ENCODE measurements at regions not wholly inside any gene's neighbourhood (a gene's known extent, or its start where the extent isn't known, plus 50 kb on each side); places are given as distances from the start of the nearest gene placed in this dataset.

DNA sequence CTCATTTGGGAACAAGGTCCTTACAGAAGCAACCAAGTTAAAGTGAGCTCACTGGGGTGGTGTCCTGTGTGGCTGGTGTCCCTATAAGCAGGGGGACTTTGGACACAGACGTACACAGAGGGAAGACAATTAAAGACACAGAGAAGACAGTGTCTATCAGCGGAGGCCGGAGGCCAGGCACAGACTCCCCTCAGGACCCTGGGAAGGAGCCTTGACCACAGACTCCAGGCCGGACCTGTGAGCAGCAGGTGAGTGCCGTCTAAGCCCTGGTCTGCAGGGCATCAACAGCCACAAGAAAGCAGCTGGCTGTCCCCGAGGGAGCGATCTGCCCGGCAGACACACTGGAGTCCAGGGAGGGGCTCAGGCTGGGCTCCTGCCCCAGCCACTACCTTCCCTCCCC lies 219.1 kb upstream of the C14orf180 start:
- Mint-ChIP-seq H3K27ac (no peak overlapping the region), H3K9me3 (ENCODE audit: insufficient read depth) (no peaks in the 10 kb centered on the region), H3K4me1 (no peaks in the 10 kb centered on the region), H3K27me3 (peaks cover 3% of the 10 kb centered on the region), H3K4me3 (no peak overlapping the region)
- ATAC-seq (ENCODE audit: low read depth) (no peak), DNase-seq (no peak)
- Histone ChIP-seq H3K27me3 (replicated peaks in 1 of 4; ENCODE audit: control extremely low read depth in 1 of 4, control insufficient read depth in 3 of 4, insufficient read depth in 4 of 4, low read length in 3 of 4) (no peaks in the 10 kb centered on the region), H3K9ac (ENCODE audit: low read length) (no peak overlapping the region), H3K27ac (ENCODE audit: low read length in 2 of 2) (no peak overlapping the region), H3K36me3 (replicated peaks in 1 of 2; ENCODE audit: control extremely low read depth in 1 of 2, control insufficient read depth in 1 of 2, extremely low read depth in 1 of 2, insufficient read depth in 2 of 2, low read length in 1 of 2) (no peaks in the 10 kb centered on the region), H3K9me3 (ENCODE audit: control extremely low read depth in 1 of 3, control insufficient read depth in 2 of 3, insufficient read depth in 1 of 3, low read length in 2 of 3) (peaks cover 0 to 13% (median 0%) of the 10 kb centered on the region in 3 donors), H3K4me2 (replicated peaks; ENCODE audit: low read depth, low read length, poor library complexity, severe bottlenecking) (no peak overlapping the region), H4K20me1 (ENCODE audit: control insufficient read depth, insufficient read depth, low read length, poor library complexity, severe bottlenecking) (no peaks in the 10 kb centered on the region), H3K4me1 (ENCODE audit: control insufficient read depth in 2 of 2, insufficient read depth in 2 of 2, low read length in 2 of 2) (no peaks in the 10 kb centered on the region), H3K4me3 (ENCODE audit: control extremely low read depth in 1 of 5, extremely low read depth in 1 of 5, insufficient read depth in 1 of 5, low read depth in 2 of 5, low read length in 4 of 5) (no peak overlapping the region), H3K79me2 (ENCODE audit: control insufficient read depth, insufficient read depth, low read length) (no peaks in the 10 kb centered on the region), H2AFZ (ENCODE audit: insufficient read depth, low read depth, low read length, poor library complexity, severe bottlenecking) (no peak overlapping the region)
- POLR2A ChIA-PET: no interaction called here
- 74% methylated on average over 8 of the region's 8 CpGs for WGBS (ENCODE audit: insufficient coverage)
- no peak for TF ChIP-seq EZH2 (IDR thresholded peaks at IDR 0.05; ENCODE audit: borderline replicate concordance, insufficient read depth, low read depth, low read length, poor library complexity, severe bottlenecking)
- TF ChIP-seq, protein P1, sequence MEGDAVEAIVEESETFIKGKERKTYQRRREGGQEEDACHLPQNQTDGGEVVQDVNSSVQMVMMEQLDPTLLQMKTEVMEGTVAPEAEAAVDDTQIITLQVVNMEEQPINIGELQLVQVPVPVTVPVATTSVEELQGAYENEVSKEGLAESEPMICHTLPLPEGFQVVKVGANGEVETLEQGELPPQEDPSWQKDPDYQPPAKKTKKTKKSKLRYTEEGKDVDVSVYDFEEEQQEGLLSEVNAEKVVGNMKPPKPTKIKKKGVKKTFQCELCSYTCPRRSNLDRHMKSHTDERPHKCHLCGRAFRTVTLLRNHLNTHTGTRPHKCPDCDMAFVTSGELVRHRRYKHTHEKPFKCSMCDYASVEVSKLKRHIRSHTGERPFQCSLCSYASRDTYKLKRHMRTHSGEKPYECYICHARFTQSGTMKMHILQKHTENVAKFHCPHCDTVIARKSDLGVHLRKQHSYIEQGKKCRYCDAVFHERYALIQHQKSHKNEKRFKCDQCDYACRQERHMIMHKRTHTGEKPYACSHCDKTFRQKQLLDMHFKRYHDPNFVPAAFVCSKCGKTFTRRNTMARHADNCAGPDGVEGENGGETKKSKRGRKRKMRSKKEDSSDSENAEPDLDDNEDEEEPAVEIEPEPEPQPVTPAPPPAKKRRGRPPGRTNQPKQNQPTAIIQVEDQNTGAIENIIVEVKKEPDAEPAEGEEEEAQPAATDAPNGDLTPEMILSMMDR (IDR thresholded peaks at IDR 0.05): no peak
- CTCF ChIA-PET: no interaction called here
- intact Hi-C loops (cut with micrococcal nuclease): no loop called here

DNA sequence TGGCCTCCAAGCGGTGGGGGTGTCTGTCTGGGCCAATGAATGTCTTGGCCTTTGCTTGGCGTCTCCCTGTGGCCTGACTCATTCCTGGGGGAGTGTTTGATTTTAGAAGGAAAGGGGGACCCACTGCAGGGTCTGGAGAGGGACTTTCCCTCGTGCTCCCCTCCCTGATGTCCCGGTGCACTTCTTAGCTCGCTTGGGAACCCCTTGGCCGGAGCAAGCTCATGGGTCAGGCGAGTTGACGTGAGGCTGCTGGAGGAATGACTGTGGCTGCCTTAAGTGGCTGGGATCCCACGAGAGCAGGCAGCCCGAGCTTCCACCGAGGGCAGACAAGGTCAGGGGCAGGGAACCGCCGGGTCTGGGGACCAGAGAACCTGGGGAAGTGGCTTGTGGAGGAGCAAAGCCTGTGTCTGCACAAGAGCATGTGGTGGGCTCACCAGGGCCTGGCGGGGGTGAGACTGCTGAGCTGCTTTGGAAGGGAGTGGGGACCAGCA lies 218.4 kb upstream of the C14orf180 start:
- Mint-ChIP-seq H3K4me3 (no peak overlapping the region), H3K4me1 (no peaks in the 10 kb centered on the region), H3K27ac (no peak overlapping the region), H3K27me3 (peaks cover 3% of the 10 kb centered on the region), H3K9me3 (ENCODE audit: insufficient read depth) (no peaks in the 10 kb centered on the region)
- Histone ChIP-seq H3K36me3 (replicated peaks in 1 of 2; ENCODE audit: control extremely low read depth in 1 of 2, control insufficient read depth in 1 of 2, extremely low read depth in 1 of 2, insufficient read depth in 2 of 2, low read length in 1 of 2) (no peaks in the 10 kb centered on the region), H2AFZ (ENCODE audit: insufficient read depth, low read depth, low read length, poor library complexity, severe bottlenecking) (no peak overlapping the region), H3K27me3 (replicated peaks in 1 of 4; ENCODE audit: control extremely low read depth in 1 of 4, control insufficient read depth in 3 of 4, insufficient read depth in 4 of 4, low read length in 3 of 4) (no peaks in the 10 kb centered on the region), H3K9me3 (ENCODE audit: control extremely low read depth in 1 of 3, control insufficient read depth in 2 of 3, insufficient read depth in 1 of 3, low read length in 2 of 3) (peaks cover 0 to 13% (median 0%) of the 10 kb centered on the region in 3 donors), H3K27ac (ENCODE audit: low read length in 2 of 2) (no peak overlapping the region), H4K20me1 (ENCODE audit: control insufficient read depth, insufficient read depth, low read length, poor library complexity, severe bottlenecking) (no peaks in the 10 kb centered on the region), H3K79me2 (ENCODE audit: control insufficient read depth, insufficient read depth, low read length) (no peaks in the 10 kb centered on the region), H3K4me2 (replicated peaks; ENCODE audit: low read depth, low read length, poor library complexity, severe bottlenecking) (no peak overlapping the region), H3K9ac (ENCODE audit: low read length) (no peak overlapping the region), H3K4me3 (ENCODE audit: control extremely low read depth in 1 of 5, extremely low read depth in 1 of 5, insufficient read depth in 1 of 5, low read depth in 2 of 5, low read length in 4 of 5) (no peak overlapping the region), H3K4me1 (ENCODE audit: control insufficient read depth in 2 of 2, insufficient read depth in 2 of 2, low read length in 2 of 2) (no peaks in the 10 kb centered on the region)
- 77% methylated on average over 12 of the region's 14 CpGs for WGBS (ENCODE audit: insufficient coverage)
- TF ChIP-seq, protein P1 (IDR thresholded peaks at IDR 0.05): no peak
- TF ChIP-seq EZH2 (IDR thresholded peaks at IDR 0.05; ENCODE audit: borderline replicate concordance, insufficient read depth, low read depth, low read length, poor library complexity, severe bottlenecking): no peak
- ATAC-seq (ENCODE audit: low read depth) (no peak), DNase-seq (no peak)
- ChIA-PET CTCF (no interaction called here), POLR2A (no interaction called here)
- intact Hi-C loops (cut with micrococcal nuclease): no loop called here
